Gastroesophageal sphincter (tissue), 4 donors: ENCODE measurements at regions not wholly inside any gene's neighbourhood (a gene's known extent, or its start where the extent isn't known, plus 50 kb on each side); places are given as distances from the start of the nearest gene placed in this dataset.

Source experiments
- ATAC-seq: fragments of 150-250 bp; one replicate; pipeline ENCODE4 v1.9.1; 2016; ENCODE audit warnings: mild to moderate bottlenecking, moderate library complexity
- H3K27ac ChIP-seq, 4 donors: fragments of 200-600 bp; sonication (generic) in 3 of 4; 1 replicate in 3 of 4; 2 replicates in 1 of 4; pipeline ENCODE4 v1.5.1; 2016 to 2019
- H3K27me3 ChIP-seq: fragments of 200-600 bp; sonication (generic); one replicate; pipeline ENCODE4 v1.5.1; 2019
- H3K36me3 ChIP-seq, 2 donors: fragments of 200-600 bp; sonication (generic); one replicate each; pipeline ENCODE4 v1.5.1; 2019; ENCODE audit warnings: control low read depth in 1 of 2
- H3K4me1 ChIP-seq, 3 donors: fragments of 200-600 bp; sonication (generic); 1 replicate in 2 of 3; 2 replicates in 1 of 3; pipeline ENCODE4 v1.5.1; 2016 to 2019; ENCODE audit warnings: control low read depth in 2 of 3
- H3K4me3 ChIP-seq, 2 donors: fragments of 200-600 bp; sonication (generic); one replicate each; pipeline ENCODE4 v1.5.1; 2019; ENCODE audit warnings: mild to moderate bottlenecking in 1 of 2, moderate library complexity in 1 of 2
- H3K9me3 ChIP-seq, 3 donors: fragments of 200-600 bp; sonication (generic); one replicate each; pipeline ENCODE4 v1.5.1; 2017 to 2019; ENCODE audit warnings: control low read depth in 2 of 3
- EP300 ChIP-seq: sonication (generic); formaldehyde crosslinking; IDR thresholded peaks from one replicate; pipeline ENCODE4 v1.6.1; 2017; ENCODE audit warnings: antibody characterized with exemption, mild to moderate bottlenecking
- POLR2A ChIP-seq, 2 donors: fragments of 450-650 bp; IDR thresholded peaks; one replicate each; pipeline ENCODE4 v1.6.1; 2017; ENCODE audit warnings: antibody characterized with exemption in 2 of 2, mild to moderate bottlenecking in 2 of 2, moderate library complexity in 1 of 2
- POLR2AphosphoS5 ChIP-seq: sonication (generic); formaldehyde crosslinking; IDR thresholded peaks from one replicate; pipeline ENCODE4 v1.6.1; 2017; ENCODE audit warnings: antibody characterized with exemption
- WGBS, 2 donors: methylation state at CpG; one replicate each; pipeline ENCODE4 v1.1.5; 2018; ENCODE audit warnings: low coverage in 1 of 2; 5-methylcytosine and 5-hydroxymethylcytosine counted together
- TF ChIP-seq, protein P1 (sequence below), 4 experiments: fragments of 200-600 bp in 2 of 4; fragments of 450-650 bp in 2 of 4; sonication (generic) in 1 of 4; IDR thresholded peaks; one replicate each; pipeline ENCODE4 v1.5.1; 2017 to 2019; ENCODE audit warnings: antibody characterized with exemption in 4 of 4, mild to moderate bottlenecking in 2 of 4, moderate library complexity in 2 of 4

DNA sequence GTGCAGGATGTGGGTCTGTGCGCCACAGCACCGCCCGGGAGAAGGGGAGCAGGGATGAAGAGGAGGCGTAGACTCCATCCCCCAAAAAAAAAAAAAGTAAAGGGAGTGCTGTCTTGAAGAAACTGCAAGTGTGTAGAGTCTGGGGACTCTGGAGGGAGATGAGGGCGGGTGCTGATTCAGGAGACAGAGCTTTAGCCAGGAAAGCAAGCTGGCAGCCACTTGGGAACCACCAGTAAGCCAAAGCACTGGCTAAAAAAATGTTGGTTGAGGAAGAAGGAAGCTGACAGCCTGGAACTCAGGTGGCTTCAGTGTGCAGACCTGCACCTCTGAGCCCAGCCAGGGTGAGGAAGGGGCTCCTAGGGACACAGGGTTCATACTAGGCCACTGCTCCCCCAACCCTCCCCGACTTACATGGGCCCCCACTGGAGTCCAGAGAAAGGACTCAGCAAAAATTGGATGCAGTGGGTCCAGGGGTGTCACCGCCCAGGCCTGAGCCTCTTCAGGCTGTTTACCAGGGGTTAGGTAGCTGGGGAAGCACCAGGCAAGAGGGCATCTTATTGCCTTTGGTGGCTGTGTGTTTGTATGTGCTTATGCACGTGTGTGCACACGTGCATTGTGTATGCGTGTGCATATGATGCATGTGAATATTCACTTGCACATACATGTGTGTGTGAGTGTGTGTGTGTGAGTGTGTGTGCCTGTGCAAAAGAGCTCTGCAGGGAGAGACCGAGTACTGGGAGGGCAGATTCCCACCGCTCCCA lies 153.5 kb upstream of the MLN start:
- TF ChIP-seq POLR2AphosphoS5 (no peak), EP300 (no peak), POLR2A (IDR thresholded peaks at IDR 0.05) (no peak)
- TF ChIP-seq, protein P1, sequence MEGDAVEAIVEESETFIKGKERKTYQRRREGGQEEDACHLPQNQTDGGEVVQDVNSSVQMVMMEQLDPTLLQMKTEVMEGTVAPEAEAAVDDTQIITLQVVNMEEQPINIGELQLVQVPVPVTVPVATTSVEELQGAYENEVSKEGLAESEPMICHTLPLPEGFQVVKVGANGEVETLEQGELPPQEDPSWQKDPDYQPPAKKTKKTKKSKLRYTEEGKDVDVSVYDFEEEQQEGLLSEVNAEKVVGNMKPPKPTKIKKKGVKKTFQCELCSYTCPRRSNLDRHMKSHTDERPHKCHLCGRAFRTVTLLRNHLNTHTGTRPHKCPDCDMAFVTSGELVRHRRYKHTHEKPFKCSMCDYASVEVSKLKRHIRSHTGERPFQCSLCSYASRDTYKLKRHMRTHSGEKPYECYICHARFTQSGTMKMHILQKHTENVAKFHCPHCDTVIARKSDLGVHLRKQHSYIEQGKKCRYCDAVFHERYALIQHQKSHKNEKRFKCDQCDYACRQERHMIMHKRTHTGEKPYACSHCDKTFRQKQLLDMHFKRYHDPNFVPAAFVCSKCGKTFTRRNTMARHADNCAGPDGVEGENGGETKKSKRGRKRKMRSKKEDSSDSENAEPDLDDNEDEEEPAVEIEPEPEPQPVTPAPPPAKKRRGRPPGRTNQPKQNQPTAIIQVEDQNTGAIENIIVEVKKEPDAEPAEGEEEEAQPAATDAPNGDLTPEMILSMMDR (IDR thresholded peaks at IDR 0.05): no peak
- 65 to 79% methylated on average over 5 to 8 of the region's 12 CpGs for WGBS, 2 donors

DNA sequence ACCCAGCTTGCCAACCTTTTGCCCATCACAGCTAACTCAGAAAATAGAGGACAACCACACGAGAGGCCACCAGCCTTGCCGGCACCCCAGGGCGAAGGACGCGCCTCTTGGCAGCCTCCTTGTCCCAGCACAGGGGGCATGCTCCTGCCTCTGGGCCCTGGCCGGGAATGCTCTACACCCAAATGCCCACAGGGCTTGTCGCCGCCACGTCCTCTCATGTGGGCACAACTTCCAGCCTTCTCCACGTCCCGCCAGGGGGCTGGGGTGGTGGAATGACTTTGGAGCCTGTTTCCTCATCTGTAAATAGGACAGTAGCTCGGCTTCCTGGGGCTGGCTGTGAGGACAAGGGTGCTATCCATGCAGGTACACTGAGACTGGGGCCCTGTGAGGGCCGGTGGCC lies 152.4 kb upstream of the MLN start:
- TF ChIP-seq POLR2AphosphoS5 (no peak), POLR2A (IDR thresholded peaks at IDR 0.05) (no peak), EP300 (no peak)
- TF ChIP-seq, protein P1 (IDR thresholded peaks at IDR 0.05): no peak
- no peaks in the 10 kb centered on the region for H3K4me1 ChIP-seq

More for the DNA sequence above, 153.5 kb upstream of the MLN start:
- Histone ChIP-seq H3K27ac (no peak overlapping the region), H3K9me3 (no peaks in the 10 kb centered on the region), H3K36me3 (no peaks in the 10 kb centered on the region), H3K27me3 (peaks cover 25% of the 10 kb centered on the region), H3K4me3 (no peak overlapping the region), H3K4me1 (no peaks in the 10 kb centered on the region)
- ATAC-seq: no peak

DNA sequence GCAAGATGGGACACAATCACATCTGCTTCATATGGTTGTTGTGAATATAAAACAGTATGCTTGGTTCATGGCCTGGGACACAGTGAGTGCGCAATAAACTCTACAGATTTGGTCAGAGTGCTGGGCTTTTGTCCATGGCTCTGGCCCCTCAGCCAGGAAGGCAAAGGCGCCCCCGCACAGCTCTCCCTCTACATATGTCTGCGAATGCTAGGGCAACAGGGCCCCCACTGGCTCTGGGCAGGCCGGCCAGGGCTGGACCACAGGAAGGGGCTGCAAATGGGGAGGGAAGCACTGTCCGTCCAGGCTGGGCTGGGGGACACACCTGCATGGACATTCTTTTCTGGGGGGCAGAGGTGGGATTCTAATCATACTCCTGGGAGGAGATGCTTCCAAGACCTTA lies 151.8 kb upstream of the MLN start:
- Histone ChIP-seq H3K4me1 (no peaks in the 10 kb centered on the region), H3K27me3 (peaks cover 37% of the 10 kb centered on the region), H3K36me3 (no peaks in the 10 kb centered on the region), H3K9me3 (no peaks in the 10 kb centered on the region), H3K27ac (no peak overlapping the region), H3K4me3 (no peak overlapping the region)
- ATAC-seq: no peak
- TF ChIP-seq POLR2AphosphoS5: no peak
- TF ChIP-seq, protein P1 (IDR thresholded peaks at IDR 0.05): no peak
- TF ChIP-seq POLR2A (IDR thresholded peaks at IDR 0.05): no peak
- no peak for TF ChIP-seq EP300
- no CpG with 5 or more reads among the region's 6 CpGs for WGBS, 2 donors

More for the DNA sequence above, 152.4 kb upstream of the MLN start:
- Histone ChIP-seq H3K27ac (no peak overlapping the region), H3K4me3 (no peak overlapping the region), H3K27me3 (peaks cover 31% of the 10 kb centered on the region), H3K9me3 (no peaks in the 10 kb centered on the region), H3K36me3 (no peaks in the 10 kb centered on the region)
- ATAC-seq: no peak
- 93% methylated on average over 10 of the region's 13 CpGs; no CpG with 5 or more reads in 1 of the 2 donors for WGBS, 2 donors

DNA sequence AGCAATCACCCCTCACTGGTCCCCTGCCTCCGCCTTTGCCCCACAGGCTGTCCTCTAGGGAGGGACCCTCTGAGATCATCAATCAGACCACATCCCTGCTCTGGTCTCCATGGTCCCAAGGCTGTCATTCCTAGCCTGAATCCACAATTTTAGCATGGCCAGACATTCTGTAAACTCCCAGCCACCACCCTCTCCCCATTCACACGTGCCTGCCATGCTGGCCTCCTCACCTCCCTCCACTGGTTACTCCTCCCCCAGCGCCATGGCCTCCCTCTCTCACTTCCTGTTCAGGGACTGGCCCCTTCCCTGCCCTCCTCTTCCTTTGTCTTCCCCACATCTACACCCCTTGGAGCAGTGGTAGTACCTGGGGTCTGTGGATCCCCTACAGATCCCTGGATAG lies 150.7 kb upstream of the MLN start:
- 22 to 52% methylated on average over 2 to 3 of the region's 3 CpGs for WGBS, 2 donors
- Histone ChIP-seq H3K36me3 (no peaks in the 10 kb centered on the region), H3K4me3 (no peak overlapping the region), H3K27me3 (peaks cover 40% of the 10 kb centered on the region), H3K4me1 (no peaks in the 10 kb centered on the region), H3K9me3 (no peaks in the 10 kb centered on the region), H3K27ac (no peak overlapping the region)
- TF ChIP-seq, protein P1 (IDR thresholded peaks at IDR 0.05): no peak
- TF ChIP-seq POLR2AphosphoS5: no peak
- TF ChIP-seq POLR2A (IDR thresholded peaks at IDR 0.05): no peak
- TF ChIP-seq EP300: no peak
- ATAC-seq: no peak

DNA sequence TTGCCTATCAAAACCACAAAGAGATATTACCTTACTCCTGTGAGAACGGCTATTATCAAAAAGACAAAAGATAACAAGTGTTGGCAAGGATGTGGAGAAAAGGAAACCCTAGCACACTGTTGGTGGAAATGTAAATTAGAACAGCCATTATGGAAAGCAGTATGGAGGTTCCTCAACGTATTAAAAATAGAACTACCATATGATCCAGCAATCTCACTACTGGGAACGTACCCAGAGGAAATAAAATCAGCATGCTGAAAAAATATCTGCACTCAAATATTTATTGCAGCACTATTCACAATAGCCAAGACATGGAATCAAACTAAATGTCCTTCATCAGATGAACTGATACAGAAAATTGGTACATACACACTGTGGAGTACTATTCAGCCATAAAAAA lies 149.4 kb upstream of the MLN start:
- Histone ChIP-seq H3K27ac (no peak overlapping the region), H3K4me1 (no peaks in the 10 kb centered on the region), H3K27me3 (peaks cover 36% of the 10 kb centered on the region), H3K36me3 (no peaks in the 10 kb centered on the region), H3K4me3 (no peak overlapping the region), H3K9me3 (no peaks in the 10 kb centered on the region)
- 13 to 23% methylated on average over 3 of the region's 3 CpGs for WGBS, 2 donors
- no peak for TF ChIP-seq POLR2A (IDR thresholded peaks at IDR 0.05)
- no peak for TF ChIP-seq POLR2AphosphoS5
- TF ChIP-seq, protein P1 (IDR thresholded peaks at IDR 0.05): no peak
- TF ChIP-seq EP300: no peak
- ATAC-seq: no peak
